Spleen (tissue), 11 donors: ENCODE measurements at regions not wholly inside any gene's neighbourhood (a gene's known extent, or its start where the extent isn't known, plus 50 kb on each side); places are given as distances from the start of the nearest gene placed in this dataset.

ENCODE experiments used
- DNase-seq: peaks from one replicate; pipeline ENCODE4 v3.0.0-alpha.2; 2020
- H3K27ac ChIP-seq, 8 donors: fragments of 200-600 bp; sonication (generic) in 7 of 8; 1 replicate in 4 of 8; 2 replicates in 4 of 8; pipeline versions ENCODE4 v1.5.0 to v1.8.0; 2016 to 2021; ENCODE audit warnings: inconsistent platforms in 4 of 8, mild to moderate bottlenecking in 4 of 8, moderate library complexity in 1 of 8
- H3K27me3 ChIP-seq, 7 donors: fragments of 200-600 bp; sonication (generic) in 6 of 7; replicated peaks in 1 of 7; 1 replicate in 4 of 7; 2 replicates in 3 of 7; pipeline versions ENCODE4 v1.5.0 to v1.8.0; 2016 to 2021; ENCODE audit warnings: inconsistent platforms in 3 of 7, mild to moderate bottlenecking in 1 of 7
- H3K36me3 ChIP-seq, 6 donors: fragments of 200-600 bp; sonication (generic) in 5 of 6; 1 replicate in 4 of 6; 2 replicates in 2 of 6; pipeline versions ENCODE4 v1.5.0 to v1.8.0; 2016 to 2021; ENCODE audit warnings: inconsistent platforms in 2 of 6
- H3K4me1 ChIP-seq, 6 donors: fragments of 200-600 bp; sonication (generic) in 5 of 6; 1 replicate in 3 of 6; 2 replicates in 3 of 6; pipeline versions ENCODE4 v1.5.0 to v1.8.0; 2016 to 2021; ENCODE audit warnings: inconsistent platforms in 3 of 6
- H3K4me3 ChIP-seq, 8 donors: fragments of 200-600 bp; sonication (generic) in 7 of 8; 1 replicate in 4 of 8; 2 replicates in 4 of 8; pipeline versions ENCODE4 v1.5.0 to v1.8.0; 2016 to 2021; ENCODE audit warnings: inconsistent platforms in 4 of 8, mild to moderate bottlenecking in 4 of 8, moderate library complexity in 2 of 8
- H3K9me3 ChIP-seq, 8 donors: fragments of 200-600 bp; sonication (generic) in 7 of 8; 1 replicate in 4 of 8; 2 replicates in 4 of 8; pipeline versions ENCODE4 v1.5.0 to v1.8.0; 2016 to 2021; ENCODE audit warnings: inconsistent platforms in 4 of 8
- CTCF ChIP-seq, 11 experiments: fragments of 200-600 bp in 7 of 11; fragments of 450-650 bp in 4 of 11; sonication (generic) in 4 of 11; IDR thresholded peaks in 8 of 11; conservative IDR thresholded peaks in 3 of 11; 1 replicate in 7 of 11; 2 replicates in 4 of 11; pipeline versions ENCODE4 v1.4.0 to v1.8.0; 2016 to 2021; ENCODE audit warnings: antibody characterized with exemption in 11 of 11, inconsistent platforms in 4 of 11, mild to moderate bottlenecking in 1 of 11
- POLR2A ChIP-seq, 3 donors: fragments of 450-650 bp; IDR thresholded peaks; one replicate each; pipeline ENCODE4 v1.5.1; 2017; ENCODE audit warnings: antibody characterized with exemption in 3 of 3, mild to moderate bottlenecking in 1 of 3
- POLR2AphosphoS5 ChIP-seq, 3 donors: sonication (generic); formaldehyde crosslinking; IDR thresholded peaks; one replicate each; pipeline ENCODE4 v1.5.1; 2017; ENCODE audit warnings: antibody characterized with exemption in 3 of 3
- WGBS, 5 donors: extraction: QIAGEN DNeasy Blood & Tissue Kit in 3 of 5; methylation state at CpG; one replicate each; pipeline versions ENCODE4 v1.1.5 to v1.1.7; 2013 to 2018; 5-methylcytosine and 5-hydroxymethylcytosine counted together
- intact Hi-C: fragments of 100-400 bp; cut with DNase I; formaldehyde crosslinking; loops from one replicate; pipeline ENCODE4 v1.15.0; 2023; ENCODE audit warnings: low total_unique reads
- donor health status: healthy with polysubstance abuse.
- donor health status: DM: no; HTN: no; CAD: no; lungs with moderate emphysema.
- donor health status: DM: no; HTN: no; CAD: no.
- donor health status: Bipolar disorder and iron deficiency.
- donor health status: healthy.
- donor health status: DM: no; HTN: no; CAD: no.
- donor health status: DM: yes; HTN: yes; CAD: no.

- Histone ChIP-seq H3K27ac (no peak overlapping the region), H3K9me3 (peaks cover 0 to 4% (median 0%) of the 10 kb centered on the region in 8 donors), H3K27me3 (no peaks in the 10 kb centered on the region), H3K4me3 (no peak overlapping the region), H3K36me3 (no peaks in the 10 kb centered on the region), H3K4me1 (no peaks in the 10 kb centered on the region)
- TF ChIP-seq CTCF (IDR thresholded peaks at IDR 0.05 in 8 of 11, conservative IDR thresholded peaks at IDR 0.05 in 3 of 11) = no peak
- TF ChIP-seq POLR2AphosphoS5 (IDR thresholded peaks at IDR 0.05) = no peak
- TF ChIP-seq POLR2A (IDR thresholded peaks at IDR 0.05) = no peak
- intact Hi-C loops = no loop called here
- WGBS, 5 donors = 15 to 30% (median 16%) methylated on average over 2 of the region's 2 CpGs
- no peak for DNase-seq
Observed at GRCh38 chr4:175405961-175406360, 406.1 kb downstream of the GPM6A start.

GRCh38 chr4:175407926-175408325 is 404.1 kb downstream of the GPM6A start:
- Histone ChIP-seq H3K36me3 (no peaks in the 10 kb centered on the region), H3K4me1 (no peaks in the 10 kb centered on the region), H3K4me3 (no peak overlapping the region), H3K27ac (no peak overlapping the region), H3K27me3 (no peaks in the 10 kb centered on the region), H3K9me3 (peaks cover 0 to 5% (median 0%) of the 10 kb centered on the region in 8 donors)
- DNase-seq = no peak
- WGBS, 5 donors = 75 to 90% (median 81%) methylated on average over 2 of the region's 2 CpGs
- TF ChIP-seq POLR2AphosphoS5 (IDR thresholded peaks at IDR 0.05) = no peak
- no peak for TF ChIP-seq CTCF (IDR thresholded peaks at IDR 0.05 in 8 of 11, conservative IDR thresholded peaks at IDR 0.05 in 3 of 11)
- TF ChIP-seq POLR2A (IDR thresholded peaks at IDR 0.05) = no peak
- intact Hi-C loops = no loop called here

GRCh38 chr4:175411251-175411650 is 400.8 kb downstream of the GPM6A start:
- H3K4me3 ChIP-seq = no peak overlapping the region
- intact Hi-C loops = no loop called here
- TF ChIP-seq POLR2AphosphoS5 (IDR thresholded peaks at IDR 0.05) (no peak), POLR2A (IDR thresholded peaks at IDR 0.05) (no peak), CTCF (IDR thresholded peaks at IDR 0.05 in 8 of 11, conservative IDR thresholded peaks at IDR 0.05 in 3 of 11) (no peak)
- DNase-seq = no peak
- no peaks in the 10 kb centered on the region for H3K4me1 ChIP-seq
- H3K27me3 ChIP-seq = no peaks in the 10 kb centered on the region
- H3K36me3 ChIP-seq = no peaks in the 10 kb centered on the region
- no peak overlapping the region for H3K27ac ChIP-seq
- H3K9me3 ChIP-seq = peaks cover 0 to 35% (median 30%) of the 10 kb centered on the region in 8 donors

- 40 to 61% (median 48%) methylated on average over 3 of the region's 3 CpGs for WGBS, 5 donors
- Histone ChIP-seq H3K36me3 (no peaks in the 10 kb centered on the region), H3K27ac (no peak overlapping the region), H3K27me3 (no peaks in the 10 kb centered on the region), H3K4me1 (no peaks in the 10 kb centered on the region), H3K4me3 (no peak overlapping the region), H3K9me3 (peaks cover under 1 to 44% (median 39%) of the 10 kb centered on the region in 8 donors)
- TF ChIP-seq POLR2A (IDR thresholded peaks at IDR 0.05) = no peak
- TF ChIP-seq CTCF (IDR thresholded peaks at IDR 0.05 in 8 of 11, conservative IDR thresholded peaks at IDR 0.05 in 3 of 11) = no peak
- TF ChIP-seq POLR2AphosphoS5 (IDR thresholded peaks at IDR 0.05) = no peak
- intact Hi-C loops = no loop called here
- DNase-seq = no peak
Observed at GRCh38 chr4:175412161-175412560, 399.9 kb downstream of the GPM6A start.
